ENCODE measurements at regions not wholly inside any gene's neighbourhood (a gene's known extent, or its start where the extent isn't known, plus 50 kb on each side); places are given as distances from the start of the nearest gene placed in this dataset.

DNA sequence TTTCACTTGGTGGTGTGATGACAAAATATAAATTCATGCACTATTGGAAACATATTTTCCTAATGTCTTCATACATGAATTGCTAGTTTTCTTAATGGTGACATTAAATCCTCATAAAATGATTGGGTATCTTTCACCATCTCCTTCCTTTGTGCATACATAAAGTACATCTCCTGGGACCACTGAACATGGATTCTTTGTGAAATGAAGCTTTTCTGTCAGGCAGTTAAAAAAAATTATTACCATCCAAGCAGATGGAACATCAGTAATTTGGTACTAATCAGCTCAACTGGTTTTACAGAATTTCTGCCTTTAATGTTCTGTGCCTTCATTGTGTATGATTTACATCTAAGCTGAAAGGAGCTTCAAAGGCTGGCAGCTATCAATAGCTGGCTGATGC is 891.7 kb upstream of the SLC10A2 start:
- no peaks in the 10 kb centered on the region for H3K9me3 ChIP-seq (ENCODE audit: severe bottlenecking)
- H3K27ac ChIP-seq (ENCODE audit: poor library complexity, severe bottlenecking): no peak overlapping the region
- H3K4me3 ChIP-seq (ENCODE audit: severe bottlenecking): no peak overlapping the region
- no peak for DNase-seq (ENCODE audit: low spot score)
- no peaks in the 10 kb centered on the region for H3K36me3 ChIP-seq (ENCODE audit: low read depth)
- H3K27me3 ChIP-seq (ENCODE audit: insufficient read depth, poor library complexity, severe bottlenecking): no peaks in the 10 kb centered on the region
- ATAC-seq (ENCODE audit: low read depth): no peak
- no peaks in the 10 kb centered on the region for H3K4me1 ChIP-seq (ENCODE audit: insufficient read depth, poor library complexity, severe bottlenecking)
- TF ChIP-seq, protein P1, sequence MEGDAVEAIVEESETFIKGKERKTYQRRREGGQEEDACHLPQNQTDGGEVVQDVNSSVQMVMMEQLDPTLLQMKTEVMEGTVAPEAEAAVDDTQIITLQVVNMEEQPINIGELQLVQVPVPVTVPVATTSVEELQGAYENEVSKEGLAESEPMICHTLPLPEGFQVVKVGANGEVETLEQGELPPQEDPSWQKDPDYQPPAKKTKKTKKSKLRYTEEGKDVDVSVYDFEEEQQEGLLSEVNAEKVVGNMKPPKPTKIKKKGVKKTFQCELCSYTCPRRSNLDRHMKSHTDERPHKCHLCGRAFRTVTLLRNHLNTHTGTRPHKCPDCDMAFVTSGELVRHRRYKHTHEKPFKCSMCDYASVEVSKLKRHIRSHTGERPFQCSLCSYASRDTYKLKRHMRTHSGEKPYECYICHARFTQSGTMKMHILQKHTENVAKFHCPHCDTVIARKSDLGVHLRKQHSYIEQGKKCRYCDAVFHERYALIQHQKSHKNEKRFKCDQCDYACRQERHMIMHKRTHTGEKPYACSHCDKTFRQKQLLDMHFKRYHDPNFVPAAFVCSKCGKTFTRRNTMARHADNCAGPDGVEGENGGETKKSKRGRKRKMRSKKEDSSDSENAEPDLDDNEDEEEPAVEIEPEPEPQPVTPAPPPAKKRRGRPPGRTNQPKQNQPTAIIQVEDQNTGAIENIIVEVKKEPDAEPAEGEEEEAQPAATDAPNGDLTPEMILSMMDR (IDR thresholded peaks at IDR 0.05; ENCODE audit: poor library complexity, severe bottlenecking): no peak

DNA sequence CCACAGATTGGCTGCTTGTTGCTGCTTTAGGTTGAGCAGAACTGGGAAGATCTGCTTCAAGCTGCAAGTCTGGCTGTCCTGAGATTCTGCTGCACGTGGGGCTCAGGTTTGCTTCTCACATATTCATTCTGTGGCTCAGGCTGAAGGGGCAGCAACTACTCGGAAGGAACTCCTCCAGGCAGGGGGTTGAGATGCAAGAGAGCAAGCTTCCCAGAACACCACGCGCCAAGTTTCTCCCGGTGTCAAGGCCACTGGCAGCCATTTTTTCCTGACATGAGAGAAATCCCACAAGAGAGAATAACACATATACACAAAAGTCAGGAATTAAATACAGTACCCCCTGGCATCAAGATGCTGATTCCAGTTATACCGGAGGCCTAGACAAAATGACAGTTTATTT is 887.6 kb upstream of the SLC10A2 start:
- Histone ChIP-seq H3K36me3 (ENCODE audit: low read depth) (no peaks in the 10 kb centered on the region), H3K27ac (ENCODE audit: poor library complexity, severe bottlenecking) (no peak overlapping the region), H3K4me1 (ENCODE audit: insufficient read depth, poor library complexity, severe bottlenecking) (no peaks in the 10 kb centered on the region), H3K9me3 (ENCODE audit: severe bottlenecking) (no peaks in the 10 kb centered on the region), H3K4me3 (ENCODE audit: severe bottlenecking) (no peak overlapping the region), H3K27me3 (ENCODE audit: insufficient read depth, poor library complexity, severe bottlenecking) (no peaks in the 10 kb centered on the region)
- DNase-seq (ENCODE audit: low spot score) (no peak), ATAC-seq (ENCODE audit: low read depth) (no peak)
- TF ChIP-seq, protein P1 (IDR thresholded peaks at IDR 0.05; ENCODE audit: poor library complexity, severe bottlenecking): no peak

DNA sequence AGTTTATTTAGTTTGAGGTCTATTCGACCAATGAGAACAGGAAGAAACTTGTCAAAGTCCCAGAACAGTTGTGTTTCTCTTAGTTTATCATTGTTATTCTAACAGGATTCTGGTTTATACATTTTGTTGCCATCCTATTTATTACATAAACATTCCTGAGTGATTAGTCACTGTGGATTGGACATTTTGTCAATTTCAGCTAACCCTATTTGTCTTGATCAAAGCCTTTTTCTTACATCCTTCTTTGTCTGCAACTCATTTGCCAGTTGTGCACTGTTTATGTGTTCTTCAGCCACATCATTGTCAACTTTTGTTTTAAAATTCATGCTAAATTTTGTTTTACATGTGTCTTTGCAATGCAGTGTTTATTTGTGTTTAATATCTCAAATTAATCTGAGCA is 886.0 kb upstream of the SLC10A2 start:
- Histone ChIP-seq H3K4me3 (ENCODE audit: severe bottlenecking) (no peak overlapping the region), H3K9me3 (ENCODE audit: severe bottlenecking) (no peaks in the 10 kb centered on the region), H3K27me3 (ENCODE audit: insufficient read depth, poor library complexity, severe bottlenecking) (no peaks in the 10 kb centered on the region), H3K27ac (ENCODE audit: poor library complexity, severe bottlenecking) (no peak overlapping the region), H3K36me3 (ENCODE audit: low read depth) (no peaks in the 10 kb centered on the region), H3K4me1 (ENCODE audit: insufficient read depth, poor library complexity, severe bottlenecking) (no peaks in the 10 kb centered on the region)
- no peak for ATAC-seq (ENCODE audit: low read depth)
- DNase-seq (ENCODE audit: low spot score): no peak
- TF ChIP-seq, protein P1 (IDR thresholded peaks at IDR 0.05; ENCODE audit: poor library complexity, severe bottlenecking): no peak

DNA sequence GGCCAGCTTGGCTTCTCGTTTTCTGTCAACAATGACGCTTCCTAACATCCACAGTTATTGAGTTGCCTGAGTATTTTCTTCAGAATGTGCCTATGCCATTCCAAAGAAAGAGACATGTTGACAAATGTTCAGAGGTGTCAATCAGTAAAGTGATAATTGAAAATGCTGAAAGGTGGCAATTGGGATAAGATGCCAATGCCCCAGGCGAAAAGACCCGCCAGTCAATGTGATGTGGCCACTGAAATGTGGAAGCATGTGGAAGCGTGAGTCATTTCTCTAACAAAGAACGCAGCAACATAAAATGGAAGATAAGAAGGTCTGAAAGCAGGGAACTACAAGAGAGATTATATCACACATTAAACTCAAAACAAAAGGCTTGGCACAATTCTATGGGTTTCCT is 882.2 kb upstream of the SLC10A2 start:
- TF ChIP-seq, protein P1 (IDR thresholded peaks at IDR 0.05; ENCODE audit: poor library complexity, severe bottlenecking): no peak
- Histone ChIP-seq H3K9me3 (ENCODE audit: severe bottlenecking) (no peaks in the 10 kb centered on the region), H3K4me3 (ENCODE audit: severe bottlenecking) (no peak overlapping the region), H3K27ac (ENCODE audit: poor library complexity, severe bottlenecking) (no peak overlapping the region), H3K27me3 (ENCODE audit: insufficient read depth, poor library complexity, severe bottlenecking) (no peaks in the 10 kb centered on the region), H3K4me1 (ENCODE audit: insufficient read depth, poor library complexity, severe bottlenecking) (no peaks in the 10 kb centered on the region), H3K36me3 (ENCODE audit: low read depth) (no peaks in the 10 kb centered on the region)
- ATAC-seq (ENCODE audit: low read depth): no peak
- no peak for DNase-seq (ENCODE audit: low spot score)

DNA sequence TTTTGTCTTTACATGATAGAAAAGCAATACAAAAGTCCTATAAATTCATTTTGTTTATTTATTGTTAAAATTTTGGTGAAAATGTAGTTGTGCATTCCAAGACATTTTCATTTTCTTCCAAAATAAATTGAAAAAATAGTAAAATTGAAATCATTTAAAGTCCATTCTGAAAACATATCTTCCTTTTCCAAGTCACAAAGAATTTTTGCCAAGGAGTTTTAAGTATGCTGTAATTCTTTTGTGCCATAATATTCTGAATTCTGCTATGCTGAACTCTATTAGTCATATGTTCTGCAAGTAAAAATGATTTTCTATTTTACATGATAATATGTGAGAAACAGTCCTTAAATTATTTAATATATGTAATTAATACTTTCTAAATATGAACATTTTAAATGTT is 879.6 kb upstream of the SLC10A2 start:
- TF ChIP-seq, protein P1 (IDR thresholded peaks at IDR 0.05; ENCODE audit: poor library complexity, severe bottlenecking): no peak
- no peaks in the 10 kb centered on the region for H3K27me3 ChIP-seq (ENCODE audit: insufficient read depth, poor library complexity, severe bottlenecking)
- no peaks in the 10 kb centered on the region for H3K36me3 ChIP-seq (ENCODE audit: low read depth)
- H3K9me3 ChIP-seq (ENCODE audit: severe bottlenecking): no peaks in the 10 kb centered on the region
- H3K27ac ChIP-seq (ENCODE audit: poor library complexity, severe bottlenecking): no peak overlapping the region
- ATAC-seq (ENCODE audit: low read depth) (no peak), DNase-seq (ENCODE audit: low spot score) (no peak)
- H3K4me1 ChIP-seq (ENCODE audit: insufficient read depth, poor library complexity, severe bottlenecking): no peaks in the 10 kb centered on the region
- H3K4me3 ChIP-seq (ENCODE audit: severe bottlenecking): no peak overlapping the region

Data from RWPE2 (cell line).